ENCODE measurements at regions not wholly inside any gene's neighbourhood (a gene's known extent, or its start where the extent isn't known, plus 50 kb on each side); places are given as distances from the start of the nearest gene placed in this dataset.

DNA sequence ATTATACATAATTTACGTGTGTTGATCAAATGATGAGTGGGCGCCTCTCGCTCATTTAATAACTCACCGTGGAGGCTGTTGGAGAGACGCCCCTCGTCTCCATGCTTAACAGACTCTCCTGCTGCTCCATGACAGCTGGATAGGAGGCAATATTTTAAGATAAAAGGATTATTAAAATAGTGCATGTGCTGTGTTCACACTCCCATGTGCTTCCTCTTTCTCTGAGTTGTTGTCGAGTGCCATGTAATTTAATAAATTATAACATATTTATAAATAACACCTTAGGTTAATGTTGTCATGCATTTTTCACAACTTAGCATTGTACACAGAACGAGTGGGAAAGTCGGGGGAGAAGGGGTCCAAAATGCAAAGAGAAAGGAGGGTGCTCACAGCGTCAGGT lies 161.4 kb upstream of the TSHZ3 start:
- Histone ChIP-seq H3K27ac (ENCODE audit: low read length) (no peak overlapping the region), H3K79me2 (ENCODE audit: low read length) (no peaks in the 10 kb centered on the region), H3K4me1 (ENCODE audit: low read length) (no peaks in the 10 kb centered on the region), H3K36me3 (replicated peaks; ENCODE audit: insufficient read depth, low read length) (no peaks in the 10 kb centered on the region), H3K9me2 (replicated peaks; ENCODE audit: insufficient read depth, low read length) (no peaks in the 10 kb centered on the region), H2AFZ (ENCODE audit: low read length) (no peak overlapping the region), H4K20me1 (ENCODE audit: insufficient read depth, low read length) (no peaks in the 10 kb centered on the region), H3K4me2 (ENCODE audit: low read depth, low read length) (no peak overlapping the region), H3K4me3 (ENCODE audit: low read length) (no peak overlapping the region), H3K9me3 (replicated peaks; ENCODE audit: insufficient read depth, low read length) (no peaks in the 10 kb centered on the region), H3K27me3 (replicated peaks; ENCODE audit: insufficient read depth, low read length) (peaks cover 39% of the 10 kb centered on the region), H3K9ac (ENCODE audit: low read length) (no peak overlapping the region), H3F3A (ENCODE audit: insufficient read depth, low read length) (no peaks in the 10 kb centered on the region)
- TF ChIP-seq EZH2phosphoT487 (IDR thresholded peaks at IDR 0.05; ENCODE audit: low read length) (no peak), EZH2 (optimal IDR thresholded peaks at IDR 0.05; ENCODE audit: low read depth, low read length) (no peak)
- TF ChIP-seq, protein P1, sequence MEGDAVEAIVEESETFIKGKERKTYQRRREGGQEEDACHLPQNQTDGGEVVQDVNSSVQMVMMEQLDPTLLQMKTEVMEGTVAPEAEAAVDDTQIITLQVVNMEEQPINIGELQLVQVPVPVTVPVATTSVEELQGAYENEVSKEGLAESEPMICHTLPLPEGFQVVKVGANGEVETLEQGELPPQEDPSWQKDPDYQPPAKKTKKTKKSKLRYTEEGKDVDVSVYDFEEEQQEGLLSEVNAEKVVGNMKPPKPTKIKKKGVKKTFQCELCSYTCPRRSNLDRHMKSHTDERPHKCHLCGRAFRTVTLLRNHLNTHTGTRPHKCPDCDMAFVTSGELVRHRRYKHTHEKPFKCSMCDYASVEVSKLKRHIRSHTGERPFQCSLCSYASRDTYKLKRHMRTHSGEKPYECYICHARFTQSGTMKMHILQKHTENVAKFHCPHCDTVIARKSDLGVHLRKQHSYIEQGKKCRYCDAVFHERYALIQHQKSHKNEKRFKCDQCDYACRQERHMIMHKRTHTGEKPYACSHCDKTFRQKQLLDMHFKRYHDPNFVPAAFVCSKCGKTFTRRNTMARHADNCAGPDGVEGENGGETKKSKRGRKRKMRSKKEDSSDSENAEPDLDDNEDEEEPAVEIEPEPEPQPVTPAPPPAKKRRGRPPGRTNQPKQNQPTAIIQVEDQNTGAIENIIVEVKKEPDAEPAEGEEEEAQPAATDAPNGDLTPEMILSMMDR (IDR thresholded peaks at IDR 0.05; ENCODE audit: low read length), result no peak
- no peak for DNase-seq

DNA sequence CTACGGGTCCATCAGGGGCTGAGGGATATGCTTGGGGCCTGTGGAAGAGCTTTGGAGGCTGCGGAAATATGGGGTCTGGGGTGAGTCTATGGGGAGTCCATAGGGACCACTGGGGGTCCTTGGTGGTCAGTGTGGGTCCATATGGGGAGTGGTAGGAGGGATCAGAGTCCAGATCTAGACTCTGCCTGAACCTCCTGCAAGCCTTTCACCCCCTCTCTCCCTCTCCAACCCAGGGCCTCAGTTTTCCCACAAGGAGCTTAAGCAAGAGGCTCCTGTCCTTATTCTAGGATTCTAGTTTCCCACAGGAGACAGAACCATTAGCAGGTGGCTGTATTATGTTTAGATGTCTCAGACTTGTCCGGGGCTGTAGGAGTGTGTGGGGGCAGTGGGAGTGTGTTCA lies 161.9 kb upstream of the TSHZ3 start:
- Histone ChIP-seq H3K79me2 (ENCODE audit: low read length) (no peaks in the 10 kb centered on the region), H3K36me3 (replicated peaks; ENCODE audit: insufficient read depth, low read length) (no peaks in the 10 kb centered on the region), H2AFZ (ENCODE audit: low read length) (no peak overlapping the region), H3K9me3 (replicated peaks; ENCODE audit: insufficient read depth, low read length) (no peaks in the 10 kb centered on the region), H3K4me1 (ENCODE audit: low read length) (no peaks in the 10 kb centered on the region), H3K4me2 (ENCODE audit: low read depth, low read length) (no peak overlapping the region), H3K27me3 (replicated peaks; ENCODE audit: insufficient read depth, low read length) (peaks cover 39% of the 10 kb centered on the region), H3K9ac (ENCODE audit: low read length) (no peak overlapping the region), H4K20me1 (ENCODE audit: insufficient read depth, low read length) (no peaks in the 10 kb centered on the region), H3K27ac (ENCODE audit: low read length) (no peak overlapping the region), H3K4me3 (ENCODE audit: low read length) (no peak overlapping the region), H3F3A (ENCODE audit: insufficient read depth, low read length) (no peaks in the 10 kb centered on the region), H3K9me2 (replicated peaks; ENCODE audit: insufficient read depth, low read length) (no peaks in the 10 kb centered on the region)
- DNase-seq, result no peak
- no peak for TF ChIP-seq EZH2 (optimal IDR thresholded peaks at IDR 0.05; ENCODE audit: low read depth, low read length)
- no peak for TF ChIP-seq EZH2phosphoT487 (IDR thresholded peaks at IDR 0.05; ENCODE audit: low read length)
- TF ChIP-seq, protein P1 (IDR thresholded peaks at IDR 0.05; ENCODE audit: low read length), result no peak

DNA sequence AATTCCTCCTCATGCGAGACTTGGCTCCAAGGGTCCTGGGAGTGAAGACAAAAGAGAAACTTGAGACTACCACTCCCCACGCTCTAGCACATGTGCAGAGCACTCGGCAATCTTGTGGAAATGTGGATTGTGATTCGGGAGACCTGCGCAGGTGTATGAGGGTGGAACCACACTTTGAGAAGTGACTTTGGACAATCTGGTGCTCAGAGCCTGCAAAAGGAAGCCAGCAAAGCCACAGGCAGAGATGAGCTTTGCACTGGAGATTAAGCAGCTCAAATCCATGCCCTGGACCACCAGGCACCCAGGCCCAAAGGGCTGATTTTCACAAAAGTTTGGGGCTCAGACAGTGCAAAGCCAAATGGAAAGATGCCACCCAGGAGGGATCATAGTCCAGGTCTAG lies 162.5 kb upstream of the TSHZ3 start:
- Histone ChIP-seq H2AFZ (ENCODE audit: low read length) (no peak overlapping the region), H3K27ac (ENCODE audit: low read length) (no peak overlapping the region), H3K4me2 (ENCODE audit: low read depth, low read length) (no peak overlapping the region), H3K9me3 (replicated peaks; ENCODE audit: insufficient read depth, low read length) (no peaks in the 10 kb centered on the region), H3K4me1 (ENCODE audit: low read length) (no peaks in the 10 kb centered on the region), H3K9me2 (replicated peaks; ENCODE audit: insufficient read depth, low read length) (no peaks in the 10 kb centered on the region), H3K27me3 (replicated peaks; ENCODE audit: insufficient read depth, low read length) (peaks cover 40% of the 10 kb centered on the region), H3K36me3 (replicated peaks; ENCODE audit: insufficient read depth, low read length) (no peaks in the 10 kb centered on the region), H3K4me3 (ENCODE audit: low read length) (no peak overlapping the region), H3K9ac (ENCODE audit: low read length) (no peak overlapping the region), H3F3A (ENCODE audit: insufficient read depth, low read length) (no peaks in the 10 kb centered on the region), H4K20me1 (ENCODE audit: insufficient read depth, low read length) (no peaks in the 10 kb centered on the region), H3K79me2 (ENCODE audit: low read length) (no peaks in the 10 kb centered on the region)
- no peak for DNase-seq
- TF ChIP-seq EZH2 (optimal IDR thresholded peaks at IDR 0.05; ENCODE audit: low read depth, low read length) (no peak), EZH2phosphoT487 (IDR thresholded peaks at IDR 0.05; ENCODE audit: low read length) (no peak)
- TF ChIP-seq, protein P1 (IDR thresholded peaks at IDR 0.05; ENCODE audit: low read length), result no peak

Measured in MM.1S (cell line).